Progenitor cell of endocrine pancreas (in vitro differentiated cells): ENCODE measurements at regions not wholly inside any gene's neighbourhood (a gene's known extent, or its start where the extent isn't known, plus 50 kb on each side); places are given as distances from the start of the nearest gene placed in this dataset.
A peak's percentile ranks its signal among the peaks of the same experiment; 100 is the strongest.

Source experiments
- DNase-seq: peaks from one replicate; pipeline ENCODE4 v3.0.0; 2021; ENCODE audit warnings: low spot score; ENCODE audit not compliant: unreplicated experiment
- H3K27ac Mint-ChIP-seq: 2 replicates; pipeline ENCODE4 v1.8.0; 2021; ENCODE audit warnings: mild to moderate bottlenecking, moderate library complexity, mixed read lengths
- H3K27me3 Mint-ChIP-seq: 2 replicates; pipeline ENCODE4 v1.8.0; 2021; ENCODE audit warnings: mixed read lengths
- H3K36me3 Mint-ChIP-seq: 2 replicates; pipeline ENCODE4 v1.8.0; 2022; ENCODE audit warnings: mixed read lengths; ENCODE audit not compliant: insufficient read depth
- H3K4me1 Mint-ChIP-seq: 2 replicates; pipeline ENCODE4 v1.8.0; 2021; ENCODE audit warnings: low read depth, mixed read lengths
- H3K4me3 Mint-ChIP-seq: 2 replicates; pipeline ENCODE4 v1.8.0; 2021; ENCODE audit warnings: low read depth, mild to moderate bottlenecking, moderate library complexity, mixed read lengths
- H3K9me3 Mint-ChIP-seq: 2 replicates; pipeline ENCODE4 v1.8.0; 2021; ENCODE audit warnings: low read depth, mixed read lengths
- TF ChIP-seq, protein P1 (sequence below): fragments of 200-600 bp; sonication (generic); IDR thresholded peaks from one replicate; pipeline ENCODE4 v1.5.0; 2021; ENCODE audit warnings: antibody characterized with exemption, mild to moderate bottlenecking; ENCODE audit not compliant: unreplicated experiment

DNA sequence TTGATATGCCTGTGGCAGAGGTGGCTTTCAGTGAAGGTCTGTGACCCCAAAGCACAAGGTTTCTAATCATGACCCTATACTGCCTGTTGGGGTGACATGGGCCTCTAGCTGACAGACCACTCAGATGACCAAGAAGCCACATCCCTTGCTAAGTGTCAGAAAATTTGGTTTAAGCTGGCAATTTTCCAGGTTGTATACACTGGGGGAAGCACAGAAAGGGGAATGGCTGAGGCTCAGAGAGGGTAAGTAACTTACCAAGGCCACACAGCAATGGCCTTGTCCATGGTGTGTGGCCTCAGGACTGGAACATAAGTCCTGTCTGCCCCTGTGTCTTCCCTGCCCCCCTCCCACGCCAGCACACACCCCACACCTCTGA is 66.9 kb upstream of the PRDM11 start:
- Mint-ChIP-seq H3K9me3 (peaks cover 3% of the 10 kb centered on the region), H3K36me3 (no peaks in the 10 kb centered on the region), H3K27me3 (peaks cover 41% of the 10 kb centered on the region), H3K27ac (no peak overlapping the region), H3K4me1 (peaks cover 5% of the 10 kb centered on the region), H3K4me3 (no peak overlapping the region)
- no peak for DNase-seq
- TF ChIP-seq, protein P1, sequence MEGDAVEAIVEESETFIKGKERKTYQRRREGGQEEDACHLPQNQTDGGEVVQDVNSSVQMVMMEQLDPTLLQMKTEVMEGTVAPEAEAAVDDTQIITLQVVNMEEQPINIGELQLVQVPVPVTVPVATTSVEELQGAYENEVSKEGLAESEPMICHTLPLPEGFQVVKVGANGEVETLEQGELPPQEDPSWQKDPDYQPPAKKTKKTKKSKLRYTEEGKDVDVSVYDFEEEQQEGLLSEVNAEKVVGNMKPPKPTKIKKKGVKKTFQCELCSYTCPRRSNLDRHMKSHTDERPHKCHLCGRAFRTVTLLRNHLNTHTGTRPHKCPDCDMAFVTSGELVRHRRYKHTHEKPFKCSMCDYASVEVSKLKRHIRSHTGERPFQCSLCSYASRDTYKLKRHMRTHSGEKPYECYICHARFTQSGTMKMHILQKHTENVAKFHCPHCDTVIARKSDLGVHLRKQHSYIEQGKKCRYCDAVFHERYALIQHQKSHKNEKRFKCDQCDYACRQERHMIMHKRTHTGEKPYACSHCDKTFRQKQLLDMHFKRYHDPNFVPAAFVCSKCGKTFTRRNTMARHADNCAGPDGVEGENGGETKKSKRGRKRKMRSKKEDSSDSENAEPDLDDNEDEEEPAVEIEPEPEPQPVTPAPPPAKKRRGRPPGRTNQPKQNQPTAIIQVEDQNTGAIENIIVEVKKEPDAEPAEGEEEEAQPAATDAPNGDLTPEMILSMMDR = no peak

DNA sequence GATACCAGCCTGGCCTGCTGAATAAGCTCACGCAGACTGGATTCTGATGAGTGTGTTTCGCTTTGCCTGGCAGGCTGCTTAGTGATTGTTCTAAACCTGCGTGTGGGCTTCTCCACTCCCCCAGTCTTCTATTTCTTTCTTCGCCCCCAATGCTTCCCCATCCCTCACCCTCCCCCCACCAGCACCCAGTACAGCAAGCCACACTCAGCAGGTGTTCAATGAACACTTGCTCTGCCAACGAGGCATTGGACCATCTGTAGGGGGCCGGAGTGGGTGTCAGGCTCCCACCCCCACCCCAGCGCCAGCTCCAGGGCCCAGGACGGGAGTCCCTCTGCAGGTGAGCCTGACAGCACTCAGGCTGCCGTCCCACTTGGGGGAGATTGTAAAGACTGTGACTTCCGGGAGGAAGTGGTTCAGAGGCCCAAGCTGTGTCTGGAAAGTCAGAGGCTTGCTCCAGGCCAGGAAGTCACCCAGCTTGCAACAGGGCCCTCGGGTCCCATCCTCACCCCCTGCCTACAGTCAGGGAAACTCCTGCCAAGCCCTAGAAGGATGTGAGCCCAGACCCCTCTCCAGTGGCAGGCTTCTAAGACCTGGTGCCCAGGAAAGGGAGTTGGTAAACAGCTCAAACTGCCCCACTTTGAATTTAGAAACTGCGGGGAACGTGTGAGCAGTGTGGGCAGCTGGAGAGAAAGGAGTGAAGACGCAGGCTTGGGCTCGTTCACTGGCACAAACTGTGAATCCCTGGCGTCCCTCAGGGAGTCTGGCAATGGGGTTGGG is 66.3 kb upstream of the PRDM11 start:
- DNase-seq = no peak
- TF ChIP-seq, protein P1 = no peak
- H3K9me3 Mint-ChIP-seq = peaks cover 3% of the 10 kb centered on the region
- H3K27me3 Mint-ChIP-seq = peaks cover 40% of the 10 kb centered on the region
- no peak overlapping the region for H3K27ac Mint-ChIP-seq
- H3K36me3 Mint-ChIP-seq = no peaks in the 10 kb centered on the region
- H3K4me3 Mint-ChIP-seq = no peak overlapping the region
- peaks cover 5% of the 10 kb centered on the region for H3K4me1 Mint-ChIP-seq

DNA sequence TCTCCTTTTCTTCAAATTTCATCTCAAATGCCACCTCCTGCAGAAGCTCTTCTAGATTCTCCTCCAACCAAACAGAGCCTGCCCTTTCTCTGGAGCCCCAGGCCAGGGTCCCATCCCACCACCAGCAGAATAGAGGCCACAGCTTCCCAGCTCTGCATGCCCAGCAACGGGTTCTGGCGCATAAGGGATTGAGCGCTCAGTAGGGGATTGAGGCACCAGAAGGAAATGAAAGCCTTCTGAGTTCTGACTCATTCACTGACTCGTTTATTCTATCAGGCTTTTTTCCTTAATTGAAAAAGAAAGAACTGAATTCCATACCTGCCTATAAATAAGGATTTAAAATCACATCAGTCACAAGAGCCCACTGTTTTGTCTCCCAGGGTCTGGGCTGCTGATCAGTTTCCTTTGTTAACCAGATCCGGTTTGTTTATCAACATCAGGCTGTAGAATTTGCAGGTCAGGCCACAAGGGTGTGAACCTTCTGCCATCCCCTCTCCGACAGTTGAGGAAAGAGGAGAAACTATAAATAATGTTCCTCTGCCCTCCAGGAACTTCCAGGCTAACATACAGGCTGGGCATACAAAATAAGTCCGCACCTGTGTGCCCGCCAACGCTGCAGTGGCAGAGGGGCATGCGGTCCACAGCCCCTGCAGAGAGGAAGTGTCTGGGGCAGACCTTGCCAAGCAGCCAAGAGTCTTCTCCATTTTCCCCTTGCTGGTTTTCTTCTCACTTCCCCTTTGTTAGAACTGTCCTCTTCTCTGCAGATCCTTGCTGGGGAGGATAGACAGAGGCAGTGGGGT is 63.5 kb upstream of the PRDM11 start:
- Mint-ChIP-seq H3K27ac (no peak overlapping the region), H3K9me3 (peaks cover 3% of the 10 kb centered on the region), H3K36me3 (no peaks in the 10 kb centered on the region), H3K4me3 (no peak overlapping the region), H3K27me3 (peaks cover 25% of the 10 kb centered on the region), H3K4me1 (peaks cover 9% of the 10 kb centered on the region)
- DNase-seq = no peak
- TF ChIP-seq, protein P1 = no peak

DNA sequence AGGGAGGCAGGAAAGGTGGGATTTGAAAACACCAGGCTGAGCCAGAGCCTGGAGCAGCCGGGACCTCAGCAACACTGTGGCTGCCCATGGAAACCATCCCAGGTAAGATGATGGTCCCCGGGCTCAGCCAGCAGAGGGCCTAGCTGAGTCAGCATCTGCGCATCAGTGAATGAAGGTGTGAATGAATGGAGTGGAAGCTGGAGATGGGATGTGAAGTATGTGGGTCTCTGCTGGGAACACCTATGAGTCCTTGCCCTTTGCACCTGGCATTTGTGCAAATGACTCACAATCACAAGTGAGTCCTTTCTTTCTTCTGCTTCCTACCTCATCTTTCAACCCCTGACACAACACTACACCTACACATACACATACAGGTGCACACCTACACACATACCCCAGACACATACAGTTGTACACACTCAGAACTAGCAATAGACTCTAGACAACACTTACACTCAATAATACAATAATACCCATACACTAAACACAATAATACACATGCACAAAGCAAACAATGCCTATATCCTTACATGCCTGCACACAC is 62.8 kb upstream of the PRDM11 start:
- DNase-seq = no peak
- no peak overlapping the region for H3K4me3 Mint-ChIP-seq
- H3K4me1 Mint-ChIP-seq = peaks cover 9% of the 10 kb centered on the region
- H3K9me3 Mint-ChIP-seq = peaks cover 3% of the 10 kb centered on the region
- H3K27me3 Mint-ChIP-seq = peaks cover 20% of the 10 kb centered on the region
- TF ChIP-seq, protein P1 = peak; percentile 55
- H3K27ac Mint-ChIP-seq = no peak overlapping the region
- H3K36me3 Mint-ChIP-seq = no peaks in the 10 kb centered on the region
